ENCODE measurements at regions not wholly inside any gene's neighbourhood (a gene's known extent, or its start where the extent isn't known, plus 50 kb on each side); places are given as distances from the start of the nearest gene placed in this dataset.
"Not testable (repeated sequence)": the region's sequence is repeated elsewhere in the genome, so short reads cannot be mapped to it uniquely, and the experiment has no call there.

- no peak for DNase-seq (ENCODE audit: low read depth)
These were observed 1257.5 kb upstream of the ACVR2A start for GRCh38 chr2:146587291-146587713.

- no peak for DNase-seq (ENCODE audit: low read depth)
These were observed 1260.5 kb upstream of the ACVR2A start for GRCh38 chr2:146584316-146584715.

DNA sequence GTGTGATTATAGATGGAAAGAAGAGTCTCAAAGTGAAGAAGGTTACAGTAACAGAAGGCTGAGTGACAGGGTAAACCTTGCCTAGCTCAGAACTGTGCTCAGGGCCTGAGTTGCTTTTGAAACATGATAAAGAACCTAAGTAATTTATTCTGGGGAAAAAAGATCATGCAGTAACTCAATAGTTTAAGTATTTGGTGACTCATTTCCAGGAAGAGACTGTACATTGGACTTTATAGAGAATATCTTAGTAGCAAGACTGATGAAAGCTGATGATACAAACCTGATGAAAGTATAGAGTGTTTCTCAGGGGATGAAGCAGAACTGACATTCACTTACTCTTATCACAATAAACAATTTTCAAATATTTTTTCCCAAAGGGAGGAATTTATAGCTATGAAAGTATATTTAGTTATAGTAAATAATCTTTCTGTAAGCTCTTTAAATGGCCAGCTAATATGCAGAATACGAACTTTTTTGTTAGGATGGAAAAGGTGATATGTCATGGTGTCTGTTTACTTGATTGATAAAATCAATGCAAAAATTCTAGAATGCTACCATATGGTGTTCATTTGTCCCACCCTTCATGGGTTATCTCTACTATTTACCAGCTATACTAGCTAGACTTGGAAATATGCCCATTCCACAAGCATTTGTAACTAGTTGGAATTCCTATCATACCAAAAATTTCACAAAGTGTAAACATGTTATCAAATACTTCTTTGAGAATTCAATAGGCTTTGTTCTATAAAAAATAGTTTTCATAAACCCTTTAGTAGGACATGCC lies 1265.5 kb upstream of the ACVR2A start:
- peak; percentile 67 for DNase-seq (ENCODE audit: low read depth)

DNA sequence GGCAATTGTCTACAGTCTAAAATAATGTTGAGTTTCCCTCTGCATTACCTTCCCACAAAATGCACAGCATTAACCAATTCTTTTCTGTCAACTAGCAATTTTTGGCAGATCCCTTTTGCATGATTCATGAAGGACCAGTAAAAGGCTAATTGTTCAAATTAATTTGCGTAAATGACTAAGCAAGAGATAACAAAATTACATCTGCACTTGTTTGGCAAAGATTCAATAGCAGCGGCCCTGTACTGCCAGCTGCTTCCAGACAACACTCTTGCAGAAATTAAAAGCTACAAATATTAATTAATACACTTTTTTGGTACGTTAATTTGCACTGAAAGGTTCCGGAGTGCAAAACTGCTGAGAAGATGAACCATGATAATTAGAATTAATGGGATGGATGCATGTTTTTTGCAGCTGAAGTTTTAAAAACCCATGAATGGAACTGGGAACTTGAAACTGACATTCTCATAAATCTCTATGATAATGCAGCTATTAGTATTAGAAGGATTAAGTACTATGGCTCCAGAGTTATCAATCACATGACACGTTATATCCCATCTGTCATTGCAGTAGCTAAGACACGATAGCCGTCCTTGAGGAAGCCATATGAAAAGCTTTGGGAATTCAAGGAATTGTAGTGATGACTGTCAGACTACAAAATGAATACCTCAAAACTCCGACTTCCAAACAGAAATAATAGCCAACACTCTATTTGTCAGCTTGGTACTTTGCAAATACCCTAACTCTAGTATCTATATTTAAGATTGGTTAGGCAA lies 1268.3 kb upstream of the ACVR2A start:
- DNase-seq (ENCODE audit: low read depth) = no peak

DNA sequence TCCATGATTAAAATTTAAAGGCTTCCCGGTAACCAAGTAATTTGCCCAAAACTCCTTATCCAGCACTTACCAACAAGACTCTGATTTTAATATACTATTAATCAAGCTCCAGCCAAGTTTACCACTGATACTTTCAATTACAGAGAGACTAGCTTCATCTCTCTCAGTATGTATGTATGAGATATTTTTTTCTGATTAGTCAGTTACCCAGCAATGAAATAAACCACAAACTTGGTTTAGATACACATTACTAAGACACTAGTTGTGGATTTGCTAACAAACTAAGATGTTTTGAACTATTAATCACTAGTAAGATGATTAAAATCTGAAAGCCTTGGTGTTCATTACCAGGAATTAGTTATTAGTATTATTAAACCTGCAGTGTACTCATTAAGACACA lies 1272.2 kb upstream of the ACVR2A start:
- DNase-seq (ENCODE audit: low read depth) = no peak

- DNase-seq (ENCODE audit: low read depth) = no peak
These were observed 1282.8 kb upstream of the ACVR2A start for GRCh38 chr2:146561996-146562395.

GRCh38 chr2:146547236-146547635 lies 1297.6 kb upstream of the ACVR2A start:
- DNase-seq (ENCODE audit: low read depth) = no peak

DNA sequence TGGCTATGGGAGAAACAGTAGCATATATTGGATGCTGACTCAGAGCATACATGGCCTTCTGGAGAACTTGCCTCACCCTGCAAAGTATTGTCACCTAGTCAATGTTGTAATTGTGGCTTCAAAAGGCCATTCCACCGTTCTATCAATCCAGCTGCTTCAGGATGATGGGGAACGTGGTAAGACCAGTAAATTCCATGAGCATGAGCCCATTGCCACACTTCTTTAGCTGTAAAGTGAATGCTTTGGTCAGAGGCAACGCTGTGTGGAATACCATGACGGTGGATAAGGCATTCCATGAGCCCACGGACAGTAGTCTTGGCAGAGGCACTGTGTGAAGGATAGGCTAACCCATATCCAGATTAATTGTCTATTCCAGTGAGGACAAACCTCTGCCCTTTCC lies 1300.1 kb upstream of the ACVR2A start:
- DNase-seq (ENCODE audit: low read depth) = no peak

- DNase-seq (ENCODE audit: low read depth) = no peak
These were observed 1302.9 kb upstream of the ACVR2A start for GRCh38 chr2:146541896-146542295.

GRCh38 chr2:146540271-146540932 lies 1304.4 kb upstream of the ACVR2A start:
- no peak for DNase-seq (ENCODE audit: low read depth)

- not testable (repeated sequence) for DNase-seq (ENCODE audit: low read depth)
These were observed 1305.1 kb upstream of the ACVR2A start for GRCh38 chr2:146539739-146540138.

GRCh38 chr2:146537477-146537876 lies 1307.4 kb upstream of the ACVR2A start:
- DNase-seq (ENCODE audit: low read depth) = no peak

DNA sequence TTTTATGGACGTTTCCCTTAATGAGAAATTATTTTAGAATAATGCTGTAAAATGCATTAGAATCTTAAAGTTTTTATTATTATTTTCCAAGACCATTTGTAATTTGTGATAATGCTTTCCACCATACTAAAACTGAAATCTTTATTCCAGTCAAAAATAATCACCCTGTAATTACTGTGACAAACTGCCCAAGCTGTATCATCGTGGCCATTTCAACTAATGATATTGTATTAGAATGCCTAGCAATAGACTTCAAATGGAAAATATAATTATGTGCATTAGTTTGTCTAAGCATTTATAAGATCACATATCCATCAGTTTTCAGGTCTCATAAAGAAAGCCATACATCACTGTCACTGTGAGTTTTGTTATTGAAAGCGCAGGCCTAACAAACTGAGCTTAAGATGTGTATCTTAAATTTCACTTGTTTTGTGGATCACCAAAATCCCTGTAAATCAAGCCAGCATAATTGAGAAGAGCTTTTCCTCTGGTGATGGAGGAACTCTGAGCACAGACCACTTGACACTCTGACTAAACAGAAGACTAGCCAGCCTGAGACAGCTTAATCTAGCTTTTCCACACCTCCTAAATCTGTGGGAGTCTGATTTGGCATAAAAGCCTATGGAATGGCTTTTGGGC lies 1312.2 kb upstream of the ACVR2A start:
- DNase-seq (ENCODE audit: low read depth) = no peak

DNA sequence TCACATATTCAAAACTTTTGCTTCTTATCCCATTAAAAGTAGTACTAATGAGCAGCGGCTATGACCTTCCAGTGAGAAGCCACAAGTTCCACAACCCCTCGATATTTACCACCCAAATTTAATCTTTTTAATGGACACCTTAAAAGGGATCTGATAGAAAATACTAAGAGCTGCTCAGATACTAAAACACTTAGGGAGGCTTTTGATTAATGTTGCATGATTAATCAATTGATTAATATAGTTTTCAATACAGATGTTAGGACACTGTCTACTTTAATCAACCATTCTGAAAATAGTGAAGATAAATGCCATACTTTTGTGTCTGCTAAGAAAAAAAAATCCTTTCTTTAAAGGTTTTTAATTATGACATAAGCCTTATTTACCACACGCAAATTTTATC lies 1312.8 kb upstream of the ACVR2A start:
- no peak for DNase-seq (ENCODE audit: low read depth)

GRCh38 chr2:146530886-146531285 lies 1313.9 kb upstream of the ACVR2A start:
- no peak for DNase-seq (ENCODE audit: low read depth)

GRCh38 chr2:146527166-146527565 lies 1317.7 kb upstream of the ACVR2A start:
- DNase-seq (ENCODE audit: low read depth) = peak; percentile 36

GRCh38 chr2:146523196-146523595 lies 1321.6 kb upstream of the ACVR2A start:
- DNase-seq (ENCODE audit: low read depth) = no peak

GRCh38 chr2:146506851-146507250 lies 1338.0 kb upstream of the ACVR2A start:
- no peak for DNase-seq (ENCODE audit: low read depth)

DNA sequence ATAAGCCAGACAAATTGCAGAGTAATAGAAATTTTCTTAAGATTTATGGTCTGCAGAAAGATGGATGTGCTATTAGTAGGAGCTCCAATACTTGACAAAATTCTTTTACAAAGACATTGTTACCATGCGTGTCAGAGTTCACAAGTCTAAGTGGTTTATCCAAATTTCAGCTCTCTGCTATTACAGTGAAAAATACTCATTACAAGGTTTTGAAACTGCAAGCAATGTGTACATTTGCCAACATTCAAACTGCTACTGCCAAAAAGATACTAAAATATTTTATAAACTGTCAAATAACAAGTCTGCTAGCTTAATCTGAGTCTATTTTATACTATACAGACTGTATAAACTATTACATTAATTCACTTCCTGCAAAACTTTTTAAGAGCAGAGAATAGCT lies 1341.5 kb upstream of the ACVR2A start:
- DNase-seq (ENCODE audit: low read depth) = no peak

DNA sequence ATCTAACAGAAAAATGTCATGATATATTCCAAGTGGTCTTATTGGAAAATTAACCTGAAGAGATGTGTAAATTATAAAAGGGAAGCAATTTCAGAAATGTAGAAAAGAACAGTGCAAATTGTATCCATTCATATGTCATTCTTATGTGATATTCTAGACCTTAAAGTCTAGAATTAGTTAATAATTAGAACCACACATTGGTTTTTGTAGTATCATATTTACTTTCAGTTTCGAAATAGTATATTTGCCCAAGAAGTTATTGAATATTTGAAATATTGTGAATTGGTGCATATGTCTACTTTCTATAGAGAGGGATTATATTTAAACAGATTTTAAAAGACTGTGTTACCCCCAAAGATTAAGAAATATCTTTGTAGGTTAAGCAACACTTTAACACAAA lies 1348.6 kb upstream of the ACVR2A start:
- no peak for DNase-seq (ENCODE audit: low read depth)

- DNase-seq (ENCODE audit: low read depth) = no peak
These were observed 1355.4 kb upstream of the ACVR2A start for GRCh38 chr2:146489386-146489785.

DNA sequence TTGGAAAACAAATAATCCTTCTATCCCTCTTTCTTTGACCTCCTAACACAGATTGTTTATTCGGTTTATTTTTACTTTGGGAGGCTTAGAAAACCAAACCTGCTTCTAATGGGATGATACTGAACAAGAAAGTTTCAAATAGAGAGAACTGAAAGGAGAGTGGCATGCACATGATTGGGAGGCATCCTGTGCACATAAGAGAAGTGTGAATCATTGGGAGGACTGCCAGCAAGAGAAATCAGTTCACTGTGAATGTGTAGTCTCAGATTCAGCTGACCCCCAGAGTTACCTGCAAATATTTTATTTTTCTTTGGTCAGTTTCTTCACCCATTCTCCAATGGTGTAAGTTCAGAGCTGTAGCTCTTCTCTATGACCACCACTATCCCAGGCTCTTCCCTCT lies 1363.2 kb upstream of the ACVR2A start:
- peak; percentile 14 for DNase-seq (ENCODE audit: low read depth)

All from non-pigmented ciliary epithelial cell (primary cell).